Activated CD4-positive, CD25-positive, alpha-beta regulatory T cell treated with anti-CD3 and anti-CD28 coated beads, Interleukin-2, amount 50 U/mL, for 24 hours (primary cell): ENCODE measurements at regions not wholly inside any gene's neighbourhood (a gene's known extent, or its start where the extent isn't known, plus 50 kb on each side); places are given as distances from the start of the nearest gene placed in this dataset.
A peak's percentile ranks its signal among the peaks of the same experiment; 100 is the strongest.
"Not testable (repeated sequence)": the region's sequence is repeated elsewhere in the genome, so short reads cannot be mapped to it uniquely, and the experiment has no call there.

Source experiments
- ATAC-seq, 2 donors: fragments of 150-1000 bp; cut with Tn5 transposase; one replicate each; pipeline ENCODE4 v1.10.0; 2021; ENCODE audit warnings: mild to moderate bottlenecking in 1 of 2, moderate library complexity in 1 of 2

DNA sequence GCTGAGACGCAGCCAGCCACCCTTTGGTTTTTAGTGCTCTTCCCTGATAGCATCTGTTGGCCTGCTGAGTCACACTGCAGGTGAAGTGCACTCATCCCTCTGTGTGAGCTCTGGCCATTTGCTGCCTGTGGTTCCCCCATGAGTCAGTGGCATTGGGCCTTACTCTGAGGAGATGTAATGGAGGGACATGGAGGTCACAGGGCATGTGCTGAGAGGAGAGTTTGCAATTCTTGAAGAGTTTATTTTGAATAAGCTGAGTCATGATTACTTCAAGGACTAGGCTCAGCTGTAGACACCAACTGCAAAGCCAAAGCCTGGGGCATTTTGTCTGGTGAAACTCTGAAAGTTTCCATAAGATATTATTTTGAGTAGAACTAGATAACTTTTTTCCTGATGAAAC lies 200.3 kb downstream of the BCL2L11 start:
- peak; percentile 74 to 79 for ATAC-seq

DNA sequence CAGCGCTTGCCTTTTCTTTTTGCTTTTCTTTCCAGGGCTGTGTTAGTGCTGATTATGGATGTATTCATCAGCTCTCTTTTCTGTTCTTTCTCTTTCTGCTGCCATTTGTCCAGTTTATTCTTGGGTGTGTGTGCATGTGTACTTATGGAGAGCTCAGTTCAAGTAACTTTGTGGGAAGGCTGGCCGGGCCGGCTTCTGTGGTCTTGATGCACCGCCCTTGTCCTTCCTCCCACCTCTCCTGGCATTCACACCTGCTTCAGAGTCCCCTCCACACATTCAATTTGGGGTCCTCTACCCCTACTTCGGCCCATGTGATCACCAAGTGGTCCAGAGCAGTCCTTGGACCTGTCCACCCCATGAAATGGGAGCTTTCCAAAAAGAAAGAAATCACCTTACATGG lies 202.7 kb downstream of the BCL2L11 start:
- not testable (repeated sequence) for ATAC-seq

GRCh38 chr2:111327726-111328125 lies 207.0 kb downstream of the BCL2L11 start:
- not testable (repeated sequence) for ATAC-seq

DNA sequence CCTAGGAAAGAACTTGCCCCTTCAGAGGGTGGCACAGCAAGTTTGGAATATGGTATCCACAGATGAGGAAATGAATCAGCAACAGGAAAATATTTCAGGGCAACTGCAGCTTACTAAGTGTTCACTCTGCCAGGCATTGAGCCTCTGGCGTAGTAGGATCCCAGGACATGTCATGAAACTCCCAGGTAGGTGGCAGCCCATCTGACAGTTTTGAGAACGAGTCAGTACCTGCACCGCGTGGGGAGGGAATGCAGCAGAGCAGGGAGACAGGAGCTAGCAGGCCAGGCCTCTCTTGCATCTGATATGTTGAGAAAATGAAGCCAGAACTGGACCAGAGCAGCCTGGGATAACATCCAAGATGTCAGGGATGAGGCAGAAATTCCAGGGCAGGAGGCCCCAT lies 208.6 kb downstream of the BCL2L11 start:
- ATAC-seq = not testable (repeated sequence)

DNA sequence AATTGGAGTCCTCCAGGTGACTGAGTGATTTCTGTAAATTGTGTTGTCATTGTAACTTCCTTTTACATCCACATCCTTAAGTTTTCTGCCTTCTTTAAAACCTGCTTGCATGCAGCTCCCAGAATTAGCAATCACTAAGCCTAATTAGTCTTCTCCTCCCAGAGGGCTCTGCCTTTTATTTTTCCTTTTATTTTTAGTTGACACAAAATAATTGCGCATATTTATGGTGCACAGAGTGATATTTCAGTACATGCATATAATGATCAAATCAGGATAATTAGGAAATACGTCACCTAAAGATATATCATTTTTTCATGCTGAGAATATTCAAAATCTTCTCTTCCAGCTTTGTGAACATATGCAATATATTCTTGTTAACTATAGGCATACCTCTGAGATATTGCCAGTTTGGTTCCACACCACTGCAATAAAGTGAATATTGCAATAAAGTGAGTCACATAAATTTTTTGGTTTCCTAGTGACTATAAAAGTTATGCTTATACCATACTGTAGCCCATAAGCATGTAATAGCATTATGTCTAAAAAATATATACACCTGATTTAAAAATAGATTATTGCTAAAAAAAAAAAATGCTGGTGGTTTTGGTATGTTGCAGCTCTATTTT lies 210.5 kb downstream of the BCL2L11 start:
- not testable (repeated sequence) for ATAC-seq

- not testable (repeated sequence) for ATAC-seq
Observed at GRCh38 chr2:111335220-111335907, 214.7 kb downstream of the BCL2L11 start.

GRCh38 chr2:111338474-111338873 lies 217.8 kb downstream of the BCL2L11 start:
- not testable (repeated sequence) for ATAC-seq

- not testable (repeated sequence) for ATAC-seq
Observed at GRCh38 chr2:111339476-111339875, 218.8 kb downstream of the BCL2L11 start.

DNA sequence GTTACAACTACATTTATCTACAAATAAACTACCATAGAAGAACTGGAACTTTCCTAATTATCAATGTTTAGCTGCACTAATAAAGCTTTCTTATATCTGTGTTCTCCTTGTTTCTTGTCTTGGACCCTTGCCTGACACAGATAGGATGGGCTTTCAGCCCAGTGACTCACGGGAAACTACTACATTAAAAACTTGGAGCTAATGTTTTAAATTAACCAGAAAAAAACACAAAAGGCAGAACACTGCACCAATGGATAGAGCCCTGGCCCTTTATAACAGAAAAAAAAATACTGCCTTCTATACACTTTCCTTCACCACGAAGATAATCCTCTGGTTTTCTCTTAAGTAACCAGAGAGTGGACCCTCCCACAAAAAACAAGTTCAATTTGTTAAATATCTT lies 223.9 kb downstream of the BCL2L11 start:
- not testable (repeated sequence) for ATAC-seq

DNA sequence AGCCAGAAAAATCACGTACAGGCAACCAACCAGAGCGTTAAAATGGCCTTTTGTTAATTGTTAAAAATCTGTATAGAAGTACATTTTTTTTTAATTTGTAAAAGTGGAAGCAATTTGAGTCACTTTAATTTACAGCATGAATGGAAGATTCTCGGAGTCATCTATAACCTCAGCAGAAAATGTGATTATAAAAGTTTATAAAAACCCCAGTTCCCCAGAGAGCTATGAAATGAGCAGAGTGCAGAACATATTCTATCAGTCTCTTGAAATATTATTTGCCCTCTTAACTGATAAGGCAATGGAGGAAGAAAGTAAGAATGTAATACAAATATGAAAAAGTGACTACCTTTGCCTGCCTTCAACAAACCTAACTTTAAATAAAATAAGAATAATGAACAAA lies 224.7 kb downstream of the BCL2L11 start:
- not testable (repeated sequence) for ATAC-seq

DNA sequence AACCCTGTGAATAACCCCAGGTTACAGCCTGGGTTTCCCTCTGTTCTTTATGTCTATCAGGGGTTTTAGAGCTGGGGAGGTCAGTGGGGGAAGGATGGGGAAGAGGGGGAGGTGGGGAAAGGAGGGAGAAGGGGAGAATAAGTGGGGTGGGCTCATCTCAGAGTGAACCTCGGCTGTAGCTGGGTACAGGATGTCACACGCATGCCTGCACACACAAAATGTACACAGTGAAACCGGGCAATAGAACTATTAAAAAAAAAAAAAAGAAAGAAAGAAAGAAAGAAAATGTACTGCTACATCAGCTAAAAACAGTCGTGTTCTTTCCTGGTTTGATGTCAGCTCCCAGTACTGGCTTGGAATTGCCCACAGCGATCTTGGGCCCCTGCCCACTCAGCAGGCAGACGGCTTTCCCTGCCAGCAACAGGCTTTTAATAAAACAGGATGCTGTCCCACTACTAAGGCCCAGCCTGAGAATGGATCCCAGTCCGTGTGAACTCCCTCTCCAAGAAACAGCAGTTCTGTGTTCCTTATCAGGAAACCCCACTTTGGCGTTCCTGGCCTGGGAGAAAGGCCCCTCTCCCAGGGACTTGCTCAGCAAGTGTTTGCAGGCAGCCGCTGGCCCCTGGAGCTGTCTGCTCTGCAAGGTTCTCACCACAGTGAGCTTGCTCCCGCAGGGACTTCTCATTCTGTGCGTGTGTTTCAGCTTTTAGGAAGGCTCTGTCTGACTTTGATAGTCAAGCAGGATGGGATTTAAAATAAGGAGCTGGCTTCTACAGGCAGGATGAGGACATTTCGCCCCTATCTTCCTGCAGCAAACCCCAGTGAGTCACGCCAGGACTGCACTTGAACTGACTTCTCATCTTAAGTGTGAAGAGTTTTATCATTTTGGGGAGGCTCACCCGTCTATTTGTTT lies 225.6 kb downstream of the BCL2L11 start:
- ATAC-seq = peak; percentile 23 to 34

GRCh38 chr2:111347695-111348094 lies 227.0 kb downstream of the BCL2L11 start:
- not testable (repeated sequence) for ATAC-seq

GRCh38 chr2:111348316-111348715 lies 227.6 kb downstream of the BCL2L11 start:
- ATAC-seq = not testable (repeated sequence)

GRCh38 chr2:111355022-111355817 lies 234.5 kb downstream of the BCL2L11 start:
- ATAC-seq = not testable (repeated sequence)

DNA sequence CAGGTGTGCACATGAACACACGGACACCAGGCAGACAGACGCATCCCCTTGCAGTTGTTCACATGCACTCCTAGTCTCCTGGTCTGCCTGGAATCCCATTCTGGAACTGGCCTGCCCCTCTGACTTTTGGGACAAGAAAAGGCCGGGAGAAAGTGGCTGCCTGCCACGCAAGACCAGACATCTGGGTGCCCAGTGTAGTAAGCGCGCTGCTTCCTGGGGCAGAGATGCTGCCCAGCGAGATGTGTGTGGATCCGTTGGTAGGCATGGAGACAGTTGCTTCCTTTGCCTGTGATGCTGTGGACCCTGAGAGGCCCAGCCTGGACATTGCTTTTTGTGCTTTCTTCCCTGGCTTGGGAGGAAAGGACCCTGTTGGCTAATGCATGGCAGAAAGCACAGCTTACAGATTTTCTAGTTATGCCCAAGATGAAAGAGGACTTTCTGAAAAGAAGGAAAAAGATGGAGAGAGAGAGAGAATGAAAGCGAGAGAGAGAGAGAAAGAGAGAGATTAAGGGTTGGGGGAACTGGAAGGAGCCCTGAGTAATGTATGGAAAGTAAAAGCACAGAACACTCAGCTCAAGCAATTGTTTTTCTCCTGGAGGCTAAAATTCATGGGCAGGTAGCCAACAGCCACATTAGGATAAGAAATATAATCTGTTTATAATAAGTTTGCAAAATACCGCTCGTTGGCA lies 235.3 kb downstream of the BCL2L11 start:
- not testable (repeated sequence) for ATAC-seq

DNA sequence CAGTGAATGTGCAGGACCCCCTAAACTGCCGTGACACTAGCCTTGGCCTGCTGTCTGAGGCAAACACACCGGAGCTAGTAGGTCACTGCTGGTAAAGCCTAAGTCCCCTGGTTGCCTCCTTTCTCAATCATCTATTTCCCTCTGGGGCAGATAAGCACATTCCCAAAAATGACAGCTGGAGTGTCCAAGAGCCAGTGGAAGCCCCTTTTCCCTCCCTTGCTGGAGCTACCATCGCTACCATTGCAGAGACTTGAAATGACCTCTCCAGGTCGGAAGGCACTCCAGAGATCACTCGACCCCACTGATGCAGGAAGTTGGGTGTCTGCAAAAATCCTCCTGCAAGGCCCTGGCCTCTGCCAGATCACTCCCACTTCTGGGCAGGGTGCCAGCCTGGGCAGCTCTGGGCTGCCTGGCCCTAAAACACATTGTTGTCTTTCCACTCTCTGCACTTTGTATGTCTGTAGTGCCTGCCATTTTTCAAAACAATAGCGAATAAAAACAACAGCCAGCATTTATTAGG lies 235.9 kb downstream of the BCL2L11 start:
- not testable (repeated sequence) for ATAC-seq

GRCh38 chr2:111365986-111366640 lies 245.4 kb downstream of the BCL2L11 start:
- not testable (repeated sequence) for ATAC-seq

DNA sequence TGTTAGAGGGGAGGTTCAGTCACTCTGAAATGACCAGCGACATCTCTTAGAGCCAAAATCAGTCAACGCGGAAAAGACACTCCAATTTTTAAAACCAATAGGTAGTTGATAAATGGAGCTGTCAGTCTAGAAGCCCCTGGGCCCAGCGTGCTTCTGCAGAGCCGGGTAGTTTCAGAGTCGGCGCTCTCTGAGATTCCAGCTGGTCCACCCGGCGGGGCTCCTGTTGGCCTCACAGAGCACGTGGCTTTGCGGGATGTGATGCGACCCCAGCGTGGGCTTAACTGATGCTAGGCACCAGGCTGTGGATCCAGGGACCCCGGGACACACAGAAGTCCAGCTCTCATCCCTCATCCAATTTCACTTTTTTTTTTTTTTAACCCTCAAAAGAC lies 245.9 kb downstream of the BCL2L11 start:
- ATAC-seq = not testable (repeated sequence)

- not testable (repeated sequence) for ATAC-seq
Observed at GRCh38 chr2:111367080-111367479, 246.4 kb downstream of the BCL2L11 start.

GRCh38 chr2:111367871-111368270 lies 247.2 kb downstream of the BCL2L11 start:
- peak in 1 of 2 donors; percentile 50 for ATAC-seq

DNA sequence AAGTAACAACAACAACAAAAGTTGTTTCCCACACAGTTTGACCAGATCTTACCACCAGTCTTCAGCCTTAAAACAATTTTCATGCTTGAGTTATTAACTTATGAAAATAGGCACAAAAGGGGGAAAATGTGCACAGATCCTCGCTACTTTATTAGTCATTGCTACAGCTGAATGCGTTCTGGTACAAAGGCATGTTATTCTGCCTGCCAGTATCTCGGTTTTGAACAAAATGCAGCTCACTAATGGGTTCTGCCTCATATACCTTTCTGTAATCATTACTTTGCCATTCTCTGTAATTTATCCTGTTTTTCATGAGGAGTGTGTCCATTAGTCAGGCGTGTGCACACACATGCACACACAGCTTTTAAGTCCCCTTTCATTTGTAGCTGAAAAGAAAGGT lies 247.6 kb downstream of the BCL2L11 start:
- peak; percentile 60 to 64 for ATAC-seq
